ENCODE measurements at regions not wholly inside any gene's neighbourhood (a gene's known extent, or its start where the extent isn't known, plus 50 kb on each side); places are given as distances from the start of the nearest gene placed in this dataset.

- no peak for ATAC-seq
- Histone ChIP-seq H3K4me1 (no peaks in the 10 kb centered on the region), H3K9me3 (peaks cover 0 to 4% (median 0%) of the 10 kb centered on the region in 3 donors), H3K27me3 (no peaks in the 10 kb centered on the region), H3K36me3 (no peaks in the 10 kb centered on the region), H3K27ac (no peak overlapping the region), H3K4me3 (no peak overlapping the region)
- no peak for DNase-seq
- in situ Hi-C loops (cut with MboI; ENCODE audit: low sequenced_read_pairs in 4 of 4) (loop anchor here in 1 of 4 donors (10.0 kb wide), 1 partner anchor 191 kb away; no protein-coding TSS in a partner anchor), intact Hi-C loops (cut with DNase I; ENCODE audit: low total_unique reads) (no loop called here)
- no peak for TF ChIP-seq CTCF (IDR thresholded peaks at IDR 0.05 in 4 of 5, conservative IDR thresholded peaks at IDR 0.05 in 1 of 5)
- TF ChIP-seq POLR2A (IDR thresholded peaks at IDR 0.05): no peak
These were observed 86.4 kb downstream of the FOXD2 start for GRCh38 chr1:47524272-47524671.

GRCh38 chr1:47527653-47528272 is 89.9 kb downstream of the FOXD2 start:
- ATAC-seq (peak; percentile 56 to 60), DNase-seq (no peak)
- TF ChIP-seq CTCF (IDR thresholded peaks at IDR 0.05 in 4 of 5, conservative IDR thresholded peaks at IDR 0.05 in 1 of 5) (peak; percentile 26 to 56 (median 43)), POLR2A (IDR thresholded peaks at IDR 0.05) (no peak)
- in situ Hi-C loops (cut with MboI; ENCODE audit: low sequenced_read_pairs in 4 of 4) (loop anchor here in 1 of 4 donors (10.0 kb wide), 1 partner anchor 187 kb away; no protein-coding TSS in a partner anchor), intact Hi-C loops (cut with DNase I; ENCODE audit: low total_unique reads) (loop anchor here (1.0 to 5.0 kb wide), 2 partner anchors 183 to 200 kb away; no protein-coding TSS in a partner anchor)
- H3K4me3 ChIP-seq: no peak overlapping the region
- no peaks in the 10 kb centered on the region for H3K36me3 ChIP-seq
- H3K4me1 ChIP-seq: peaks cover 0 to 2% of the 10 kb centered on the region in 2 donors
- H3K27me3 ChIP-seq: peaks cover 0 to 6% (median 5%) of the 10 kb centered on the region in 3 donors
- no peak overlapping the region for H3K27ac ChIP-seq
- peaks cover 0 to 10% (median 0%) of the 10 kb centered on the region in 3 donors for H3K9me3 ChIP-seq

- H3K9me3 ChIP-seq: peaks cover 0 to 10% (median 0%) of the 10 kb centered on the region in 3 donors
- TF ChIP-seq CTCF (IDR thresholded peaks at IDR 0.05 in 4 of 5, conservative IDR thresholded peaks at IDR 0.05 in 1 of 5) (peak in 2 of 5 experiments; percentile 9 to 38), POLR2A (IDR thresholded peaks at IDR 0.05) (no peak)
- intact Hi-C loops (cut with DNase I; ENCODE audit: low total_unique reads): loop anchor here (5.0 kb wide), 1 partner anchor 198 kb away; no protein-coding TSS in a partner anchor
- H3K27me3 ChIP-seq: peaks cover 0 to 11% (median 5%) of the 10 kb centered on the region in 3 donors
- H3K36me3 ChIP-seq: no peaks in the 10 kb centered on the region
- no peak for ATAC-seq
- H3K27ac ChIP-seq: no peak overlapping the region
- peaks cover 8 to 13% of the 10 kb centered on the region in 2 donors for H3K4me1 ChIP-seq
- peak overlapping the region in 1 of 4 donors; percentile 21 for H3K4me3 ChIP-seq
- in situ Hi-C loops (cut with MboI; ENCODE audit: low sequenced_read_pairs in 4 of 4): loop anchor here in 2 of 4 donors (10.0 kb wide), 2 partner anchors 175 to 185 kb away; no protein-coding TSS in a partner anchor
- no peak for DNase-seq
These were observed 91.8 kb downstream of the FOXD2 start for GRCh38 chr1:47529520-47530098.

- Histone ChIP-seq H3K27ac (peak overlapping the region in 2 of 4 donors; percentile 29 to 40), H3K4me1 (peaks cover 8 to 15% of the 10 kb centered on the region in 2 donors)
- peak; percentile 32 to 44 for ATAC-seq
These were observed 95.3 kb downstream of the FOXD2 start for GRCh38 chr1:47532921-47533792.

More at GRCh38 chr1:47532921-47533792, 95.3 kb downstream of the FOXD2 start:
- in situ Hi-C loops (cut with MboI; ENCODE audit: low sequenced_read_pairs in 4 of 4) (loop anchor here in 1 of 4 donors (10.0 kb wide), 1 partner anchor 172 kb away; no protein-coding TSS in a partner anchor), intact Hi-C loops (cut with DNase I; ENCODE audit: low total_unique reads) (no loop called here)
- no peak for DNase-seq
- no peak for TF ChIP-seq CTCF (IDR thresholded peaks at IDR 0.05 in 4 of 5, conservative IDR thresholded peaks at IDR 0.05 in 1 of 5)
- TF ChIP-seq POLR2A (IDR thresholded peaks at IDR 0.05): no peak
- Histone ChIP-seq H3K27me3 (peaks cover 0 to 11% (median 5%) of the 10 kb centered on the region in 3 donors), H3K9me3 (peaks cover 0 to 10% (median 0%) of the 10 kb centered on the region in 3 donors), H3K36me3 (no peaks in the 10 kb centered on the region), H3K4me3 (peak overlapping the region; percentile 46 to 59 (median 55))
